ENCODE measurements at regions not wholly inside any gene's neighbourhood (a gene's known extent, or its start where the extent isn't known, plus 50 kb on each side); places are given as distances from the start of the nearest gene placed in this dataset.

DNA sequence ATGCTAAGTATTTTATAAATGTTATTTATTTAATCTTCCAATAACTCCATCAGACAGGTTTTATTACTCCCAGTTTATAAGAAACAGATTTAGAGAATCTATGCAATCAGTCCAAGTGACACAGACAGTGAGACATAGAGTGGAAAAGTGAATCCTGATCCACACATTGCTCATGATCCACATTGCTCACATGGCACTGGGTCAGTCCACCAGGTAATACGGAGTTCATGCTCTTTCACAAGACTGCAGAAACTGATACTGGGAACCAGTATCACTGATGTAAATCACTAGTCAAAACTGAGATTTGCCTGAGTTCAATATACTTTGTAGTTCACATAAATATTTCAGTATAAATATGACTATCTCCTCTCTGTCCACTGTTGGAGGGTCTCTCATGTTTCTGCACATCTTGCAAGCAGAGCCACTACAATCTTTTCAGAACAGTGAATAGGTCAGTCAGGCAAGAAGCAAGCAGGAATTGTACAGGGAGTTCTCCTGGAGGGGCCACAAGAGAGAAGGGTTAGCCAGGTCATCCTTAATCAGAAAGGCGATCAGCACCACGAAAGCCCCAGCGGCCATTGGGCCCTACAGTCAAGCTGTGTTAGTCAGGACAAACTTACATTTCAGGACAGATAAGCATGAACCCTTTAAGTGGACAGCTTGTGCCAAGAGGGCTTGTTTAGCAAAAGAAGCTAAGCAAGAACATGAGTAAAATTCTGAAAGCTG, 275.4 kb upstream of the NR5A2 start:
- no peak overlapping the region for H3K27ac ChIP-seq
- H3F3A ChIP-seq (ENCODE audit: low read depth): no peaks in the 10 kb centered on the region
- H3K36me3 ChIP-seq: no peaks in the 10 kb centered on the region
- no peak overlapping the region for H3K27ac Mint-ChIP-seq
- no peak overlapping the region for H3K9ac ChIP-seq
- no peak overlapping the region for H3K4me3 ChIP-seq
- H3K36me3 Mint-ChIP-seq: no peaks in the 10 kb centered on the region
- no peak for TF ChIP-seq EZH2 (IDR thresholded peaks at IDR 0.05)
- TF ChIP-seq CTCF (IDR thresholded peaks at IDR 0.05): no peak
- no peak for TF ChIP-seq EZH2phosphoT487 (IDR thresholded peaks at IDR 0.05)
- H4K20me1 ChIP-seq (ENCODE audit: low read depth): no peaks in the 10 kb centered on the region
- H3K4me3 Mint-ChIP-seq: no peak overlapping the region
- H3K4me2 ChIP-seq: no peak overlapping the region
- peaks cover 9% of the 10 kb centered on the region for H3K4me1 Mint-ChIP-seq
- H3K27me3 Mint-ChIP-seq (ENCODE audit: insufficient read depth, low read depth): no peaks in the 10 kb centered on the region
- H3K4me1 ChIP-seq: peaks cover 3% of the 10 kb centered on the region
- no peaks in the 10 kb centered on the region for H3K9me3 Mint-ChIP-seq
- no peak overlapping the region for H2AFZ ChIP-seq (replicated peaks)
- no peaks in the 10 kb centered on the region for H3K79me2 ChIP-seq (ENCODE audit: low read depth)
- no peak for DNase-seq (ENCODE audit: low spot score)
- H3K9me3 ChIP-seq (ENCODE audit: low read depth): no peaks in the 10 kb centered on the region
- peaks cover 14% of the 10 kb centered on the region for H3K27me3 ChIP-seq

- no peak overlapping the region for H3K27ac Mint-ChIP-seq
- no peak for DNase-seq (ENCODE audit: low spot score)
- Histone ChIP-seq H3K36me3 (no peaks in the 10 kb centered on the region), H2AFZ (replicated peaks) (no peak overlapping the region), H3K4me3 (no peak overlapping the region), H3K9me3 (ENCODE audit: low read depth) (no peaks in the 10 kb centered on the region), H3K27me3 (peaks cover 8% of the 10 kb centered on the region), H3K9ac (no peak overlapping the region), H3K27ac (no peak overlapping the region), H4K20me1 (ENCODE audit: low read depth) (no peaks in the 10 kb centered on the region), H3K79me2 (ENCODE audit: low read depth) (no peaks in the 10 kb centered on the region), H3K4me2 (no peak overlapping the region), H3K4me1 (peaks cover 3% of the 10 kb centered on the region), H3F3A (ENCODE audit: low read depth) (no peaks in the 10 kb centered on the region)
- H3K9me3 Mint-ChIP-seq: no peaks in the 10 kb centered on the region
- no peaks in the 10 kb centered on the region for H3K36me3 Mint-ChIP-seq
- no peaks in the 10 kb centered on the region for H3K27me3 Mint-ChIP-seq (ENCODE audit: insufficient read depth, low read depth)
- no peak overlapping the region for H3K4me3 Mint-ChIP-seq
- peaks cover 9% of the 10 kb centered on the region for H3K4me1 Mint-ChIP-seq
- TF ChIP-seq EZH2phosphoT487 (IDR thresholded peaks at IDR 0.05) (no peak), EZH2 (IDR thresholded peaks at IDR 0.05) (no peak), CTCF (IDR thresholded peaks at IDR 0.05) (no peak)
These were observed 274.9 kb upstream of the NR5A2 start for GRCh38 chr1:199752688-199753027.

DNA sequence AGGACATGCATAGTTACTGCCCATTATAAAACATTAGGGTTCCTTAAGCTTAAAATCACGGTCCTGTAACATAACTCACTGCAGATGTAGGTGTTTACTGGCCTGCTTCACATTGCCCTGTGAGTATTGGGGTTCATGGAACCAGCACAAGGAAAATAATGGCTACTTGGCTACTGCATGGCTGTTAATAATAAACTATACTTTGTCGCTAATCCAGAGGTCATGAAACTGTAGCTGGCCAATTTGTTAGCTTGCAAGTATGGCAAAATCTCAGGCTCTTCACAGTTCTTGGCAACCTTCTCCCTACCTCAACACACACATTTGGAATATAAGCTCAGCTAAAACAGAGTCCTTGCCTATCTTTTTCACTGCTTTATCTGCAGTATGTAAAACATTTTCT, 274.0 kb upstream of the NR5A2 start:
- Histone ChIP-seq H3K4me3 (no peak overlapping the region), H3K4me1 (no peaks in the 10 kb centered on the region), H3K4me2 (no peak overlapping the region), H3K27me3 (no peaks in the 10 kb centered on the region), H3K79me2 (ENCODE audit: low read depth) (no peaks in the 10 kb centered on the region), H3F3A (ENCODE audit: low read depth) (no peaks in the 10 kb centered on the region), H3K9ac (no peak overlapping the region), H3K9me3 (ENCODE audit: low read depth) (no peaks in the 10 kb centered on the region), H3K27ac (no peak overlapping the region), H2AFZ (replicated peaks) (no peak overlapping the region), H3K36me3 (no peaks in the 10 kb centered on the region), H4K20me1 (ENCODE audit: low read depth) (no peaks in the 10 kb centered on the region)
- Mint-ChIP-seq H3K27ac (no peak overlapping the region), H3K36me3 (no peaks in the 10 kb centered on the region), H3K4me3 (no peak overlapping the region), H3K4me1 (peaks cover 2% of the 10 kb centered on the region), H3K9me3 (no peaks in the 10 kb centered on the region), H3K27me3 (ENCODE audit: insufficient read depth, low read depth) (no peaks in the 10 kb centered on the region)
- DNase-seq (ENCODE audit: low spot score): no peak
- TF ChIP-seq CTCF (IDR thresholded peaks at IDR 0.05) (no peak), EZH2phosphoT487 (IDR thresholded peaks at IDR 0.05) (no peak), EZH2 (IDR thresholded peaks at IDR 0.05) (no peak)

Measured in neural progenitor cell (in vitro differentiated cells).